Tongue (tissue), 1 donor: ENCODE measurements at regions not wholly inside any gene's neighbourhood (a gene's known extent, or its start where the extent isn't known, plus 50 kb on each side); places are given as distances from the start of the nearest gene placed in this dataset.
A peak's percentile ranks its signal among the peaks of the same experiment; 100 is the strongest.

Experiments used
- DNase-seq: peaks from one replicate; pipeline ENCODE4 v3.0.0-alpha.2; 2015

DNA sequence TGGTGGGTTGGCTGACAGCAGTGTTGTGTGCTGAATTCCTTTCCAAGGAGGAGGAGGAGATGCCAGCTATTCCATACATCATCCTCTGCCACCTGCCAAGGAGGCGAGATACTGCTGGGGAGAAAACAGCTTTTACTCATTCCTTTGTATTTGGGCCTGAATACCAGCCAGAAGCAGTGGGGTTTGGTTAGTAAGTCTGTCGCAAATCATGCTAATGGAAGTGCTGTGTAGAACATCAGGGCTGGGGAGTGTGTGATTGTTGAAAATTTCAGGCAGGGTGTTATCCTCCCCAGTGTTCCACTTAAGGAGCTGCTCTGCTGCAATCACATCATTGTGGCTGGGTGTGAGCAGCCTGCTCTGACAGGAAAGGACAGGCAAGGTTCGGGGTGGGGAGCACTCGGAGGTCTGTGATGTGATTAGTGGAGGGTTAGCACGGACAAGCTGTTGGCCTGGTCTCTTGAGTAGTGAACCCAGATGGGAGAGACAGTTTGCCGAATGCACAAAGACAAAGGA lies 128.2 kb upstream of the DLX2 start:
- DNase-seq, result peak; percentile 77

DNA sequence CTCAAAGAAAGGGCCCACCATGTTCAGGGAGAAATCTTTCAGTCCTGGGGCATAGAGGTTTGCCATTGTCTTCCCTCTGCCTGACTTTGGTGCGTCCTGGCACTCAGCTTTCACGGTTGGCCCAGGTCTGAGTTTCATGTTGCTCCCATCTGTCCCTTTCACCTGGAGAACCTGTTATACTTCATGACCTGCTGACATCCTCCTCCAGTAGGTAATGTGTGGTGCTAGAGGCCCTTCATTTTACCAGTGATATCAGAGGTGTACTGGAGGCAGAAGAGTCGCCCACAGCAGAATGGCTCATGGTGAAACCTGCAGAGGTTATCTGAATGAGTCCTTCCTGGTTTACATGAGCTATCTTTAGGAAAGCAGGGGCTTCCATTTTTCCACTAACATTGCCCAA lies 128.8 kb upstream of the DLX2 start:
- DNase-seq, result no peak

DNA sequence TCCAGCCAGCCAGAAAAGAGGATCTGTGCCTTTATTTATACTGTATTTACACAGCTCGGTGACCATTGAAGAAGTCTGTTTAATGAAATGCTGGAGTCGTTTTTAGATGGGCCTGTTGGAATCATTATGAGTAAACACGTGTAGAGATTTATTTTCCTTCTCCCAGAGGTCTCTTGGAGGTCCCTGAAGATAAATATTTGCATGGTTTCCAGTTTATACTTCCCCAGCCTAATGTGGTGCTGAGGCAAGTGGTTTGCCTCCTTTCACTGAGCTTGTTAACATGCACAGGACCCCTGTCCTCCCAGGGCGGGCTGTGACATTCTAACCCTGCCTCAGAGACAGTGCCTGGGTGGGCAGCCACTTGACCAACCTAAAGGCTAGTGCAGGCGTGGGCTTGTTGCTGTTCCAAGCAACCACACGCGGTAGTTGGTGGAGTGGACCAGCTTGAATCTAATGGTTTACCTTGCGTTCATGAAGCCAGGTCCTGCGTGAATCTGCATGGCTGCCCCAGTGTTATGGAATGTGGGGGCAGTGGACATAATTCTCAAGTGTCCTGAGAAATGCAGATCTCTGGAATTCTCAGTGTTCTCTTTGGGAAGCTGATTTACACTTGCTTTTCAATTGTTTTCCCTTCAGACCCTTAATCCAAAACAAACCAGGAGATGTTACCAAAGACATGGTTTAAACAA lies 130.2 kb upstream of the DLX2 start:
- no peak for DNase-seq

DNA sequence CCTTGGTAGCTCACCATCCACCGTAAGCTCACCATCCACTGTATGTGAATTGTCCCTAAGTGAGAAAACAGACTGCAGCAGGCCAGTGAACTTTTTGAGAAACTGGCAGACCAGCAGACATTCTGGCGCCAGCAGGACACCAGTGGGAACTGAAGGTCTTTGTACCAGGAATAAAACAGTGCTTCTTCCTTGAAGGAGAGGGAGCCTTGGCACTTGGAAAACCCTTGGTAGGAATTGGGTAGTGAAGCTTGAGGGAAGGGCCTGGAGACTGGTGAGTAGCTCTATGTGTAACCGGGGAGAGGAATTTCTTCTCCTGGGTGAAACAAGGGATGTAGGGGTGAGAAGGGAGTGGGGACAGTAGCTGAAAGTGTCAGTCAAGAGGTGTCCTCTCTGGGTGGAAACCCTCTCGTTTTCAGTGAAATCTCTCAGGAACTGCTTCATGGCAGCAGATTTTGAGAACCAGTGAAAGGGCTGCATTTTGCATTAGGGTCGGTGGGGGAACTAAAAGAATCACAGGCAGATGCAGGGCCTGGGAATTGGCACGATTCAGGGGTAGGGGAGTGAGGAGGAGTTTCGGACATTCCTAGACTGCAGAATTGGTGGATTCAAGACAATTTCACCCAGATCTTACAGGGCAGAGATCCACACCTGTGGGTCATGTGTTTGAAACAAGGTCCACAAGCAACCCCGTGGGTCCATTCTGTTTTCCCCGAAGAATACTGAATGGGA lies 131.5 kb upstream of the DLX2 start:
- DNase-seq, result no peak

DNA sequence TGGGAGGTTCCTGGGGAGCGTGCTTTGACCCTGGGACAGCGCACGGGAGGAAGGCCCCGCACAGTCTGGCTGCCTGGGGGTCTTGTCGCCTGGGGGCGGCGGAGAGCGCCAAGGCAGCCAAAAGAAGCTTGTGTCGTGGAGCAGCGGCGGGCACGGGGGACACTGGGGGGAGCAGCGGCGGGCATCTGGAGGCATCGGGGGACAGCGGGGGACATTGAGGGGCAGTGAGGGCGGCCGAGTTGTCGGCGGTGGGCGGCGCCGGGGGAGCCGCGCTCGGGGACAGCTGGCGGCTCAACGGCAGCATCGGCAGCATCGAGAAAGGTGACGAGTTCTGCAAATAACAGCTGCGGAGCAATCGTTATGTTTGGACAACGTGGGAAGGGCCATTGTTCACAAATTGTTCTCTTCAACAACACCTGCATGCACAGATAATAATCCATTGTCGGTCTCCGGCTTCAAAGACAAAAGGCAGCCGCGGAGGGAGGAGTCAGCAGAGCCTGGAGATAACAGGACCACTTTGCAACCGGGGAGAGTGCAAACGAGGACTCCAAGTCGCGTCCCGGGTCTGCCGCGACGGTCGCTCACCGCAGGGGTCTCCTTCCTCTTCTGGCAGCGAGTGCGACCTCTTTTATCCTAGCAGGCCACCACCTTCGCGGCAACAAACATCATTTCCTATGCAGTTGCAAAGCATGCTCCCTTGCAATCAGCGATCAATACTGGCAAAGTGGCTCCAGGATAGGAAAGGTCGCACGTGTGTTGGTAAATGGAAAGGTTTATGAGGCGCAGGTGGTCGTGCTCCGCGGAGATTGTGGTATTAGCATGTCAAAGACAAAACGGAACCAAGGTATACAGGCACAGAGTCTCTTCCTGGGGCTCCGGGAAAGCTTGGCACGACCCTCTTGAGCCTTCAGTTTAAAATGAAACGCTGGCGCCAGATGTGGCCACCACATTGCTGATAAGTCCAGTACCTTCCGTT lies 132.3 kb upstream of the DLX2 start:
- DNase-seq, result peak; percentile 40

DNA sequence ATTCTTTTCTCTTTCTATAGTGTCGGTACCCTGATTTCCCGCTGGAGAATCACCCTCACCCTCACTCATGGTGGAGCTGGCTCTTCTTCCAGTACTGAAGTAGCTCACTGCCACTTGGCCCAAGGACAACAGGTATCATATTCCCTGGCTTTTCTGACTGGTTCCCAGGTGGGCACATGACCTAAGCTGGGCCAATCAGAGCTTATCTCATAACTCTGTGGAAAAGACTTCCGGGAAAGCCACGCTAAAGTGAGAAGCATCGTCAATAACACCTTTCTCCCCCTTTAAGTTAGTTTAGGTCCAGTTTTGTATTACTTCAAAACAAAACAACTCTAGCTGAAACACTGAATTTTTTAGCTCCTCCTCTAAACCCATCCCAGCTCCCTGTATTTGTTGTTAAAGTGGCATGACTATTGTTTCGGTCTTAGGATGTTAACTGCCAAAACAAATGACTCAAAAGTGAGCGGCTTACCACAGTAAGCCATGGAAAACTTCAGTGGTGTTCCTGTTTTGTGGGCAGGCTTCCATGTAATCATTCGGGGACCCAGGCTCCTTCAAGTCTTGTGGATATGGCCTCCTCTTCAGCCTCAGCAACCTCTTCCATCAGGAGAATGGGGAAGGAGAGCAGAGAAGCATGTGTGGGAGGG lies 137.4 kb upstream of the DLX2 start:
- DNase-seq, result no peak

DNA sequence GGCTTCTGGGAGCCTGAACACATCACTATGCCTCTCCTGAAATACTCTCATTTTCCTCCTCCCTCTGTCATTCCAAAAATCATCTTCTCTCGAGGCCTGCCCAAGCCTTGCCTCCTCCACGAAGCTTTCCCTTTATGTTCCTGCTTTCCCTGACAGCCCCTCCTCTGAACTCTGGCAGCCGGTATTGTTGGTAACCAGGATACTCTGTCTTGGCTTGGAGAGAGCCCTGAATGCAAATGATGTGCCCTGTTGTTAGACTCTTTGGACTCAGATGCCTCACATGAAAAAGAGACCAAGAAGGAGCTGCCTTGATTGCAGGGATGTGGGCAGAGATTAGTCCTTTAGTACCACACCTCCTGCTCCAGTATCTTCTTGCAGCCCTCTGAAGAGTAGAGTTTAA lies 138.5 kb upstream of the DLX2 start:
- no peak for DNase-seq

DNA sequence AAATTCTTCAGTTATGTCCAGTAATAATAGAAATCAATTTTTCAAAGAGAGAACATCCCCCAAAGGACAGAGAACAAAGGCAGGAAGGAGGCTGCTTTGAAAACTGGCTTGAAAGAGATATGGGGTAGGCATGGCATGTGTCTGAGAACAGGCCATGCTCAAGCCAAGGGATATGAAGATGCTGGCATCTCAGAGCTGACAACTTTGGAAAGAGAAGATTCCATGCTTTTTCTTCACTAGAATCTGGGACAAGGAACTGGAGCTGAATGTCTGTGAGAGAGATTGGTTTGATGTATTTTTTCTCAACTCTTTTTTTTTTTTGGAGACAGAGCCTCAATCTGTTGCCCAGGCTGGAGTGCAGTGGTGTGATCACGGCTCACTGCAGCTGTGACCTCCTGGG lies 139.8 kb upstream of the DLX2 start:
- no peak for DNase-seq

DNA sequence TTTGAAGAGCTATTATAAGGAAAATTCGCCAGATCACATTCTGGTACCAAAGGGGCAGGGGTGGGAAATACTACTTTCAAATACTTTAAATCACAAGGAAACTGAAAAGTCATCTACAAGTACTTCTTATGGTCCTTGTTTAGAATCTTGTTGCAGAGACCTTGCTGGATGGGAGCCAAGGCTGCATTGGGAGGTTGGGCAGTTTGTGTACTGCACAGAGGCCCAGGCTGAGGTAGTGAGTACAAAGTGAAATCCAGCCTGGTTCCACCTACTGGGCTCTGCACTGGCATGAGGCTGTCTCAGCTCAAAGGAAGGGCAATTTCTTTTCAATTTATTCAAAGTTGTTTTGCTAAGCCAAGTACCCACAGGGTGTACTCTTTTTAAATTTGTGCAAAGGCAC lies 140.3 kb upstream of the DLX2 start:
- DNase-seq, result no peak

DNA sequence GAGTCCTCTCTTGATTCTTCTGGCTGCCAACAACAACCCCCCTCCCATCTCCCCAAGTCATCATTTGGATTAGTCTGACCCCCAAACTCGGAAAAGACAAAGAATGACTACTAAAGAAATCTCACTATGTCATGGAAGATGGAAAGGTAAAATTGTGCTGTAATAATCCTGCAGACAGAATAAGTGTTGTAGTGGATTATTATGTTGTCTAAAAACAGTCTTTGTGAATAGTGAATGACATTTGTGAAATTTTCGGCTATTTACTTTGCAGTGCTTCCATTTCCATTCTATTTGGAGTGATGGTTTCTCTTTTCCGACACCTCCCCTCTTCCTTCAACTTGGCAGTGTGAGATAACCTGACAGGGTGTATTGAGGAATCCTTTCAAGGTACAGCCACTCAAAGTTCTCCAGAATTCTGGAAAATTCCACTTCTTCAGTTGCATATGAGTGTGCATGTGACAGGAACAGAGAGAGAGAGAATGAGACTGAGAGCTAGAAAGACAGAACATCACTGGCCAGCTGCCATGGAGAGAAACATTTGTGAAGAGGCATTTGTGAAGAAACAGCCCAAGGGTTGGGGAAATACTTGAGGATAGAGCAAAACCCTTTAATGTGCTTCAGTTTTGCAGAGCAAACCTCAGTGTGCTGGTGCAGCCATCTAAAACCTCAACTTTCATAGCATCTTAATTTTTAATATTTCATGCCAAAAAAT lies 141.9 kb upstream of the DLX2 start:
- DNase-seq, result peak; percentile 33

DNA sequence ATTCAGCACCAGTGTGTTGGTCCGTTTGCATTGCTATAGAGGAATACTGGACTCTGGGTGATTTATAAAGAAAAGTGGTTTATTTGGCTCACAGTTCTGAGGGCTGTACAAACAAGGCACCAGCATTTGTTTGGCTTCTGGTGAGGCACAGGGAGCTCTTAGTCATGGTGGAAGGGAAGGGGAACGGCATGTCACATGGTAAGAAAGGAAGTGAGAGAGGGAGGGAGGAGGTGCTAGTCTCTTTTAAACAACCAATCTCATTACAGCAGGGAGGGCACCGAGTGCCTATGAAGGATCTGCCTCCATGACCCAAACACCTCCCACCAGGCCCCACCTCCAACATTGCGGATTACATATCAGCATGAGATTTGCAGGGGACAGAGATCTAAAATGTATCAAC lies 143.9 kb upstream of the DLX2 start:
- DNase-seq, result no peak

DNA sequence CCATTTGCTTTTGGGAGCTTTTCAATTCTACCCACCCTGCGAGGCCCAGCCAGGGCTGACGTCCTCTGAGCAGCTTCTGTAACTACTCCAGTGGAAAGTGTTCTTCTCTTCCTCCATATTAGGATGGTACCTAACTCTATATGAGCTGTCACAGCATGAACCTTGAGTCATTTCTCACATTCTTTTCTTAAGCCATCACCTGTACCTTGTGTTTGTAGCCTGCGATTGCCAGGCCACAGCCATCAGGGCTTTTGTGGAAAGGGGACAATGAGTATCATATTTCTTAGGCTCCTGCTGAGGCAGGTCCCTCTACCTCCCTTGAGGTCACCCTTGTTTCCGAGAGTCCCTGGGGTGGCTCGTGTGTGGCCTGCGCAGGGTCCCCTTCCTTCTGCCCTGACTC lies 144.5 kb upstream of the DLX2 start:
- no peak for DNase-seq

DNA sequence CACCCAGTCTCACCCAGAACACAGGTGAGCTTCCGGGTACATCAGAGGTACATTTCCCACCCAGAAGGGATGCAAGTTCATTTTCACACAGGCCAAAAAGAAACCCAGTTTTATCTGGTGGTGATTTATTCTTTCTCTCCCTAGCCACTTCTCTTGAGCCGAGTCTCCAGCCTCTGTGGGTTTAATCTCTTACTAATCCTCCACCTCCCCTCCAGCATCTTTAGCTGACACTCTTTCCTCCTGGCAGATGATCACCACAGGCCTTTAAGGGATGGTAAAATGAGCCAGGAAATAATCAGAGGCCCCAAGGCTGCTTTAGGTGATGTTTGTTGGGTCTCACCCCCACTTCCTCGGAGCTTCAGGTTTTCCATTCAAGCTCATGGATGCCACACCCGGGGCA lies 145.7 kb upstream of the DLX2 start:
- no peak for DNase-seq

DNA sequence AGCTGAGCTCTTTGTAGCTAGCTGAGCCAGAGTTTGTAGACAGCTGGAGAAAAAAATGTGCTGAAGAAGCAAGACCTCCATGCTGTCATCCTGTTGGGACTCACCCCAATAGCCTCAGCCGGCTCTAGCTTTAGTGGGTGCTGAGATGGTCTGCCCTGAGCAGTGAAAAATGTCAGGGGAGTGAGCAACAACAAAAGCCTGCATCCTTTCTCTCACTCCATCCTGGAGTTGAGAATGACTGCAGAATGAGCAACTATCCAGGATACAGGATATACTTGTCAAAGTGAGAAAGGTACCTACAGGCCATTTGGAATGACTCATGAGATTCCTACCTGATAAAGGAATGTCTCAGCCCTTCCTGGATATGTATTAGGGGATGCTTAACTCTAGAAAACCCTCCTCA lies 146.1 kb upstream of the DLX2 start:
- no peak for DNase-seq

DNA sequence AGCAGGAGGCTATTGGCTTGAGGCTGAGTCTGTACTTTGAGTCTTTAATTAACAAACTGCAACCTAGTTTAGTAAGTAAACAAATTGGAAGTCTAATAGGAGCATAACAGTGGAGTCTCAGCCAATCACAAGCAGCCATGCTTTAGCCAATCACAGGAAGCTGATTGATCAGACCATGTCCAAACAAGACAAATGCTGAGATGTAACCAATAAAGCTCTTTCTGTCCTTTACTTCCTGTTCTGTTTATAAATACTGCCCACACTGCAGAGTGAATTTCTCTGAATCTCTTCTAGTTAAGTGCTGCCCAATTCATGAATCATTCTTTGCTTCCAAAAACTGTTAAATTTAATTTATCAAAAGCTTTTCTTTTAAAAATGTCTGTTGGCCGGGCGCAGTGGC lies 146.6 kb upstream of the DLX2 start:
- no peak for DNase-seq

DNA sequence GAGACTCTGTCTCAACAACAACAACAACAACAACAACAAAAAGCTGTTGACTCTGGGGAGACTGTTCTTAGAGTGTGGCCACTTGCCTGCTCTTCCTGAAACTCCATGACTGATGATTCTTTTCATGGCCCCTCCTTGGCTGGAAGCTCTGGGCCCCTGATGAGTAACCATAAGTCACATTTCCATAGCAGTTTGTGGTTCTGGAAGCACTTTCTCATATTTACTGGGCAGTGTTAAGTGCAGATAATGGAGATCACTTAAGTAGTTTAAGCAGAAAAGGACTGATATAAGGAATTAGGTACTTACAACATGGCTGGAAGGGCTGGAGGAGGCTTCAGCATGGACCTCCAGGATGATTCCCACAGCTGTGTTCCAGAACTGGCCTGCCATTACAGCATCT lies 147.3 kb upstream of the DLX2 start:
- no peak for DNase-seq

DNA sequence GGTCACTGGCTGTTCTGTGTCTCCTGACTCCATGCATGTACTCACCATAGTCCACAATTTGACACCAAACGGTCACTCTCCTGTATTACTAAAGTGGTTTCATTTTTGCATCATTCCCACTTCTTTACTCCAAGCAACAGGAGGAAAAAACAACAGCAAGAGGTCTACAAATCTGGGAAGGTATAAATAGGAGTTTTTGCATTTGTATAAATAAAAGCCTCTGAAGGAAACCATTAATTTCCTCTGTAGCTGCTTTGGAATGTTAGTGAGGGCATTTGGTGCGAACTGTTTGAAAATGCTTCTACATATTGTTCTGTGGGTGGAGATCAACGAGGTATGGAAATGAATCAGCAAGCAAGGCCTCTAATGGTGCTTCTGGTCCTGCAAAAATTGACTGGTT lies 148.5 kb upstream of the DLX2 start:
- DNase-seq, result no peak

DNA sequence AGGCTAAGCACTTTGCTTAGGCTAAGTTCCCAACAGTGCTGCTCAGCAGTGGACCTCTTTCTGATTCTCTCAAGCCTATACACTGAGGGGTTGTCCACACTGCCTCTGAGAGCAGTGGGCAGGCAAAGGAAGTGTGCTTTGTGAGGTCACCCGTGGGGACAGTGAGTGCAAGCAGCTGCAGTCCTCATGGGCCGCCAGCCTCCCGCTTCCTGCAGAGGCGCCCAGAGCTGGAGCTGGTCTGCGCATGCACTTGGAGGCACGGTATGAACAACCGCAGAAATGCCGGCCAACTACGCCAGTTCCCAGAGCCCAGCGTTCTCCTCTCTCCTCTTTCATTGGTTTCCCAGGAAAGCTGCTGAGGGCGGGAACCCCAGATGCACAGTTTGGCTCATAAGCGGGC lies 149.5 kb upstream of the DLX2 start:
- no peak for DNase-seq

DNA sequence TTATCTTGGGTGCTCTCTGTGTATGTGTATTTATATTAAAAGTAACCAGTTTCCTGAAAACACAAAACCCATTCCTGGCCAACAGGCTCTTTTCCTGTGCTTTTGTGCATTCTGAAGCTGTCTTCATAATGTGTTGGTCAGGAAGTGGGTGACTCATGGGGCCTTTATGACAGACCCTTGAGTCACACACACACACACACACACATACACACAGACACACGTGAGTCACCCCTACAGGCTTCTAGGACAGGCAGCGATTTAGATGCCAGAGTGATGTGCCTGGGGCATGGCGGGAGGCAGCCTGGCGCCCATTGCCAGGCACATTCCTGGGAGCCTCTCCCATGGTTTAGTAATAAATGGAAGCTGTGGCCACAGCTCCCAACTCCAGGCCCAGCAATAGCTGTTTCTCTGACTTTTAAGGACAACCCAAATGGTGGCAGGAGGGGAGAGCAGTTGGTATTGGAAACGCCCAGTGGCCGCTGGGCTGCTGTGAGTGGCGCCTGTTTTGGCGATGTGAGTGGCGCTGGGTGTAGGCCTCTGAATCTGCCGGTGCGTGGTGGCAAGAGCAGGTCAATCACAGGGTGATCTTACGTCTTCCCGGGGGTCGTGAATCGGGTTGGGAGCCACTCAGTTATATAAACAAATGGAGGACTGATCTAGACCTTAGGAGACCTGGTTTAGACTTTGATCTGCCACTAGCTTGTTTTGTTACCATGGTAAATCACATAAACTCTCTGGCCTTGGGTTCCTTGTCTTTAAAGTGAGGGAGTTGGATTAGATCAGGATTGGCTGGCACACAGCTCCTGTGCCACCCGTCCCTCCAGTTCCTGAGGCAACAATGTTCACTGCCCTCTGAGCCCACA lies 150.7 kb upstream of the DLX2 start:
- no peak for DNase-seq

DNA sequence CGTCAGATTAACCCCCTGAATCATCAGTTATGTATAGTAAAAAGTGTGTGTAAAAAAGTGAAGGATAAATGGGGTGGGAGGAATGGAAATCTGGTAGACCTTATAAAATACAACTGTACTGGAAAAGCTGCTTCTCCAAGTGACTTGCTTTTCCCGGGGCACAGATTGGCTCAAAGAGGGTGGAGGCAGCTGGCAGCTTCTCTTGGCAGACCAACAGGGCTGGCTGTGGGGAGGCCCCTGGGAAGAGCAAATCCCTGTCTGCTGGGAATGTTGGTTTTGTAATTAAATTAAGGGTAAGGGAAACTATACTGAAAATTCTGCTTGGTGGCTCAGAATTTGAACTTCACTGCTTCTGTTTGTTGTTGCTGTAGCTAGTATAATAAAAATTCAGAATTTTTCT lies 154.2 kb upstream of the DLX2 start:
- DNase-seq, result peak; percentile 75

DNA sequence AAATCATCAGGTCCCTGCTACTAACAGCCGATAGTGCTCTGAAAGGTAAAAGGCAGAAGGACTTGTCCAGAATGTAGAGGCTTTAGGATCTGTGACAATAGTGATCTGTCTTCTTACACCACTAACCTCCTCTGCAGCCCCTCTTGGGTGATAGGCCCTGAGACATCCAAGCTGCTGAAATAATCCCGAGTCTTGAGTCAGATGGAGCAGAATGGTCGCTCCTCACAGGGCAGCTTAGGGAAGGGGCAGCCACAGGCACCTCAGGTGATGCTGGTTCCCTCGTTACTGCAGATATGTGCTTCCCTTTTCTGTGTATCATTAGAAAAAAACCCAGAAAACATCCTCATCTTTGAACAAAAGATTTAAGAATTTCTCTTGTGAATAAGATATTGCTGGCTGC lies 157.1 kb upstream of the DLX2 start:
- no peak for DNase-seq
